Activated naive CD4-positive, alpha-beta T cell (primary cell): ENCODE measurements at regions not wholly inside any gene's neighbourhood (a gene's known extent, or its start where the extent isn't known, plus 50 kb on each side); places are given as distances from the start of the nearest gene placed in this dataset.
"Not testable (repeated sequence)": the region's sequence is repeated elsewhere in the genome, so short reads cannot be mapped to it uniquely, and the experiment has no call there.

ENCODE experiments used
- DNase-seq, 4 experiments: peaks; one replicate each; lab custom pipeline; 2025; lab: John Stamatoyannopoulos, UW

DNA sequence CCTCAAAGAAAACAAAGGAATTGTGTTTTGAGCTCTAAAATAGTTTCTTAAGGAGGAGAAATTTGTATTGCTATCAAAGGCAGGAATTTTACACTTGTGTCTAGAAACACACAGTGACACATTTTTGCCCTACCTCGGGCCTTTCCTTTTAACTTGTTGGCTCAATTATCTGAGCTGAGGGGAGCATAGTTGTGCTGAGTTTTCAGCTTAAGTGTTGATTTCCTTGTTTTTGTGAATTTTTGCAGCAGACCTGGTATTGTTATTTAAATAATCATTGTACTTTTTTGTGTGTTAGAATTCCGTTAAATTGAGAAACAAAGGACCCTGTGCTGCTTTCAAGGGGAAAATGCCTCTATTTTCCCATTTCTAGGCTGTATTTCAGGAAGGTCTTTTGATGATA lies 249.7 kb downstream of the CD83 start:
- DNase-seq: no peak

DNA sequence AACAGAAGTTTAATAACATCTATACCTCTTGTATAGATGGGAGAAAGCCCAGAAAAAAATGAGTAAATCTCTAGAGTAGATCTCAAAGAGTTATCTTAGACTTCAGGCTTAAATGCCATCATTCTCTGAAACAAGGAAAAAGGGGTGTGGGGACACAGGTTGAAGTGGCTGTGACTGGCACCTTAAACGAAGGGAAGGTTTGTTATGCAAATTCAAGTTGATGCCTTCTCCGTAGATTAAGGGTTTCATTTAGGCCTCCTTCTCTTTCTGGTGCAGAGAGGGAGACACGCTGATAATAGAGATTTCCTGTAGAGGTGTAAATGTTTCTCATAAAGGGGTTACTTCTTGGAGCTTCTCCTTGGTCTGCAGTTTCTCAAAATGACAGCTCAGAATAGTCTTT lies 252.1 kb downstream of the CD83 start:
- DNase-seq: no peak

DNA sequence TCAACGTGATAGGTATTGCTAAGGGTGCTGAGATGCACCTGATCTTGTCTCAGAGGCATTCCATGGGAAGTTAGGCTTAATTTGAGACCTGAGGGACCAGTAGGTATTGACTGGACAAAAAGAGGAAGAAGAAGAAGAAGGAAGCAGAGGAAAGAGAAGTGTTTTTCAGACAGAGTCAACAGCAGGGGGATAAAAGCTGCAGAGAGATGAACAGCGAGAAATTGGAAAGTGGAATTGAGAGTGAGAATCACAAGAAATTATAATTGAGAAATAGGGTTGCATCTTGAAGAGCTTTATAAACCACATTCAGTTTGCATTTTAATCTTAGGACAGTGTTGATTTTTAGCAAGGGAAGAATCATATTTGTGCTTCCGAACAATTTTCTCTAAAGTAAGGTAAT lies 254.0 kb downstream of the CD83 start:
- no peak for DNase-seq

DNA sequence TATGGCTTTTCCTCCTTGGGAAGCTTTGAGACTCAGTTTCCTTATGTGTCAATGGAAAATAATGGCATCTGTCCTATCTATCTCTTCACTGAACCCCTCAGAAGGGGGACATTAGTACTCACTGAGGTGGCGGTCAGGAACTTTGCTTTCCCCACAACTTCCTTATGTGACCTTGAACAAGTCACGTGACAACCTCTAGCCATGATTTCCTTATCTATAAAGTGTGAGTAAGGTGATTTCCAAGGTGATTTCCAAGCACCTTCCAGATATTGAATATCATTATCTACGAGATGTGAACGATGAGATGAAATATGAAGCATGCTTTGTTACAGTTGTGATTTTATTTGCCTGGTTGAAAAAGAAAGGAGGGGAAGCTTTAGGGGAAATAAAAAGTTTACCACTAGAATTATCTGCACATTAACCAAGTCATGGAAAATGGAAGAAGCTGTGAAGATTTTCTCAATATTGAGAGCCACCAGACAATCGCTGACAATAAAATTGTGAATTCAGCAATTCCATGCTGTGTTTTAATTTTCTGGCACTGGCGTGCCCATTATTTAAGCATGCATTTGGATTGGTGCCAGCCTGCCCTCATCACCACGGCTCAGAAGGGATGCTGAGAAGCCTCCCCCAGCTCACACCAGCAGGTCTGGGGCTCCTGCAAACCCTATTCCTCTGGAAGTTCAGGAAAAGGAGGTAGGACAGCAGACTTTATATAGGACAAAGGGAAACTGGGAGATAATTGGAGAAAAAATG lies 255.3 kb downstream of the CD83 start:
- DNase-seq: no peak

DNA sequence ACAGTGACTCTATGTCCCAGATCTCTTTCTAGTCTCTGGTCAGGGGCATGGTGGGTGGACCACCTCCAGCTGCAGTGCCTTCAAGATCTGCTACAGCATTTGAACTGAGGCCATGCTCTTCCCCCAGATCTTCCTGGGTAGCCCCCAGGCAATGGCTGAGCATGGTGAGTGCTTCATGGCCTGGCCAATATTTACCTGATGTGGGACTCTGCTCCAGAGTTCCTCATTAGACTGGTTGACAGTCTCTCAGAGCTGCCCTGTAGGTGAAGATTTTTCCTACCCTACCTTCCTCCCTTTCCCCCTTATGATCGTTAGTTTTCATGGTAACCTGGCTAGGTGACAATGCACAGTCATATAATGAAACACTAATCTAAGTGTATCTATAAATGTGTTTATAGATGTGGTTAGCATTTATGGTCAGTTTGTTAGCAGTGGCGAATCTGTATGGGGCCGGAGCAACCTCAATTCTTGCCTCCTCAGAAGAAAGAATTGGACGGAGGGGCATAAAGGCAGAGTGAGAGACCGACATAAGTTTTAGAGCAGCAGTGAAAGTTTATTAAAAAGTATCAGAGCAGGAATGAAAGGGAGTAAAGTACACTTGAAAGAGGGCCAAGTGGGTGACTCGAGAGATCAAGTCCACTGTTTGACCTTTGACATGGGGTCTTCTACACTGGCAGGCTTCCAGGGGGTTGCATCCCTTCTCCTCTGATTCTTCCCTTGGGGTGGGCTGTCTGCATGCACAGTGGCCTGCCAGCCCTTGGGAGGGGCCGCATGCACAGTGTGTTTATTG lies 256.3 kb downstream of the CD83 start:
- DNase-seq: no peak

DNA sequence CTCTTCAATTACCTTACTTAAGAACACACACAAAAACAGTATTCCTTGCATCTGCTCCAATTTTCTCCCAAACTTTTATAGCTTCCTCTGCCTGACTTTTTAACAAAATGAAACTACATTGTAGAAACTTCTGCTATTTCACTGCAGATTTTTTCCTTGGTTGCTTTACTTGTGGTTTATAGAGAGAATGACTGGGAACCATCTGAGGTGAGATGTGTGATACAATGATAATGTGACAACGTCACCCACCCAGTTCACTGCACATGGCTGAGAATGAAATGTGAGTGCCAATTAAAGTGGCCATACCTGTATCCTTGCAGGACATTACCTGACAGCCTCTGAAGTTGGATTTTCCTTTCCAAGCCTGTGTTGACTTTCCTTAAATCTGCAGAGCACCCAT lies 258.4 kb downstream of the CD83 start:
- DNase-seq: no peak

DNA sequence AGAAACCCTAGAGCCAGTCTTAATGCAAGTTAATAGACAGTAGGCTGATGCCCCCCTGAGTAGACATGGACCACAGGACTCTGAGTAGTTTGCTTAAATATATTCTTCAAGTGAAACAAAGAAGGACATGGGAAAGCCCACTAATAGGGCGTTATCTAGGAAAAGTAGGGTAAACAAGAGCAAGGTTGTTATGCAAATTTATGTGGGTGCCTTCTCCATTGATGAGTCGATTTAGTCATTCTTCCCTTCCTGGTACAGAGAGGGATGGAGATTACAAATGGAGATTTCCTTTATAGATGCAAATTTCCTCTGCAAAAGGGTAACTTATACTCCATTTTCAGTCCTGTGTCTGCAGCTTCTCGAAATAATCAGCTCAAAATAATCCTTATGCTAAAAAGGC lies 262.0 kb downstream of the CD83 start:
- no peak for DNase-seq

DNA sequence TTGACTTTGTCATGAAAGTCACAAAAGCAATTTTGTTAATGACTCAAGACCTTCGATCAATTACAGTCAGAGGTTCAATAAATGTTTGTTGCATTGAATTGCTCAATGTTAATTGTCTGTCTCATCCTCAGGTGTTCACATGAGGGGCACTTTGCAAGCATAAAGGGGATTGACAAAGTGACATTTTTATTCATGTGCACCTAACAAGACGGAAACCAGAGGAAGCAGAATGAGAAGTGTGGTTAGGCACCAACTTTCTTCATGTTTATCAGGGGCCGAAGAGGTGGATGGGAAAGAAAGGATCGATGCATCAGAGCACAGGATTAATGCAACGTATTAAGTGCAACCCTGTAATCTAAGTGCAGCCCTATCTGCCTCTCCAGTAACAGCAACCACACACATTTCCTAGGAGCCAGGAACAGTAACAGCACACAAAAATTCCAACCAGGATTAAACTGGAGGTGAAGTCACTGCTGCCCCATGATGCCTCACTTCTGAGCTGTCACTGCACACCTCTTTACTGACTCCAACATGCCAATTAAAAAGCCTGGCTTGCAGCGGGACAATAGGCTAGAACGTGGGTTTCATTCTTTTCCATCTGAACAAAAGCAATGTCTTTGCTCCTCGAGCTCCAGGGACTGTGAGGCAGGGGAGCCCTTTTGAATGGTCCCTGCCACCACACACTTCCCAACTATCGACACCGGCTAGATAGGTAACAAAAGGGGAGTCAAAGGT lies 262.7 kb downstream of the CD83 start:
- DNase-seq: no peak

DNA sequence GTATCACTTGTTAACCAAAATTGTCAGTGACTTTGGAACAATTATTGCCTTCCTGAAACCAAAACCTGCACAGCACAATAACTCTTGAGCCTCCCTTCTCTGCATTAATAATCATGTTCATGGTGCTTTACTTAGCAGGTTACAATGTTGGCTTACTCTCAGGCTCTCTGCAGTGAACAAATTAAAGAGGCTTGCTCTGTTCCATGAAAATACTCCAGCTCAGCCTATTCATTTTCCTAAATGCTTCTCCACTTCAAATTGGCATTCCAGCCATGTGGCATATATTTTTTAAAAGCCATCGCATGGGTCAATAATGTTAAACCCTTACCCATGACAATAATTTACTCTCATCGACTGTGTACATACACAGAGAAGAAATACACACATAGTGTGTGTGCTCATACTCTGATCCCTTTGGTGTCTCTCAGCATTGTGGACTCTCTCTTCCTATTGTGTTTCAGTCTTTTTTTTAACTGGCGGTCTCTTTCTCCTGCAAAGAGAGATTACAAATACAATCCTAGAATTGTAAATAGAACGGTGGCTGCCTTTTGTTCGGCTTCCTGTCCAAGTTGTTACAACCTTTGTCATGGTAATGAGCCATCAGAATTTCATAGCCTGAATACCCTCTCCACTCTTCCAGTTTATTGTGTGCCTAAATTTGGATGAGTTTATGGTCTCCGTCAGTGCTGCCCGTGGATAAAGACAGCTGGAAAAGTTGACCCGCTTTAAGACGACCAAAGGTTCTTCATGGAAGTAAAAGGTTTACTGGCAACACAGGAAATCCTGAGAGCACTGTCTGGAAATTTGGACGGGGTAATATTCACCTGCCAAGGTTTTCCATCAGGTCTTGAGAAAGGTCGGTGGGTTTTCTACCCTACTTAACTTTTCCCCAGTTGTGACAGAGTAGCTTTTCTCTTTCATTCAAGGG lies 263.6 kb downstream of the CD83 start:
- no peak for DNase-seq

DNA sequence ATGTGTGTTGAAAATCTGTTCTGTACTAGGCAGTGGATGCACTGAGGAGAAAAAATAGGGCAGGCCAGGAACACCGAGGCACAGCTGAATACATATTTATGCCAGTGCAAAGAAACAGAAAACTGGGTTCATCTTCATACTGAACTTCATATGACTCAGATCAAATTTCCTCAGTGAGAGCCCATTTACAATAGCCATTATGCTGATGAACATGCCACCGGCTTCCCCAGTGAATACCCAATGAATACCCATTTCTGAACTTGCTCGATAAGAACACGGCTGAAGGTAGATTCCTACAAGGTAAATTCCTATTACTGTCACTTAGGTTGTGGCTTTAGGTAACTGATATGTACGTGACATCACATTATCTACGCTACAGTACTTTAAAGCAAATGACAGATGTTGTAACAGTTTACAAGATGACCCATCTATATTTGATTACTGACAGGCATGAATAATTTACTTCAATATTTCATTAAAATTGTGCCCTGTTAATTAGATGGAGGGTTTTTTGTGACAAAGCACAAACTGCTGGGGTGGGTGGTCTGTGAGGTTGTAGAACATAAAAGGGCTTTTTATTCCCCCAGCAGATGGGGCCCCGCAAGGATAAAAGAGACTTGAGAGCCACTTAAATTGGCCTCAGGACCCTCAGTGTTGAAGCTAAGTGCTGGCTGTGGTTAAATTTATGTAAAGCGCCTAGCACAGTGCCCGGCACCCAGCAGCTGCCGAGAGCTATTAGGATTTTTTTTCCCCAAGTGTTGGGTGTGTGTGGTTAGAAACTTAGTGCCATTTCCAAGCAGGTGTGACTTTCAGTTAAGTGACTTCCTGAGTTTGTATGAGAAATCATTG lies 264.5 kb downstream of the CD83 start:
- DNase-seq: no peak

DNA sequence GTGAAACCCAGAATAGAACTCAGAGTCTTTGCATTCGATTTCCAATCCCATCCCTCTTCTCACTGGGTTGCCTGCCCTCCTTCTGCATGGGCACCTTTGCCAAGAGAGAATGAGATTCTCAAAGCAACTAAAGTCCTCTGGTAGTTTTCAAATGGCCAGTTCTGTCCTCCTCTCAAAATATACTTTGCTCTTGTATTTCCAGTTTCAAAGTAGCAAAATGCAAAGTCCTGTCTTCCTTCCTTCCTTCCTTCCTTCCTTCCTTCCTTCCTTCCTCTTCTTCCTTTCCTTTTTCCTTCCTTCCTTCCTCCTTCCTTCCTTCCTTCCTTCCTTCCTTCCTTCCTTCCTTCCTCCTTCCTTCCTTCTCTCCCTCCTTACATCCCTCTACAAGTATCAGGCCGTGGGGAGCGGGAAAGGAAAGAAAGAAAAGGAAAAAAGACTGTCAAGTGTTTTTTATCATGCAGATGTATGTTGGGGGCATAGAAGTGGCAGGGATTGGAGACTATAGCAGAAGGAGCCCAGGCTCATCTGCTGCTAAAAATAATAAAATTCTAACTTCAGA lies 265.2 kb downstream of the CD83 start:
- DNase-seq: no peak

DNA sequence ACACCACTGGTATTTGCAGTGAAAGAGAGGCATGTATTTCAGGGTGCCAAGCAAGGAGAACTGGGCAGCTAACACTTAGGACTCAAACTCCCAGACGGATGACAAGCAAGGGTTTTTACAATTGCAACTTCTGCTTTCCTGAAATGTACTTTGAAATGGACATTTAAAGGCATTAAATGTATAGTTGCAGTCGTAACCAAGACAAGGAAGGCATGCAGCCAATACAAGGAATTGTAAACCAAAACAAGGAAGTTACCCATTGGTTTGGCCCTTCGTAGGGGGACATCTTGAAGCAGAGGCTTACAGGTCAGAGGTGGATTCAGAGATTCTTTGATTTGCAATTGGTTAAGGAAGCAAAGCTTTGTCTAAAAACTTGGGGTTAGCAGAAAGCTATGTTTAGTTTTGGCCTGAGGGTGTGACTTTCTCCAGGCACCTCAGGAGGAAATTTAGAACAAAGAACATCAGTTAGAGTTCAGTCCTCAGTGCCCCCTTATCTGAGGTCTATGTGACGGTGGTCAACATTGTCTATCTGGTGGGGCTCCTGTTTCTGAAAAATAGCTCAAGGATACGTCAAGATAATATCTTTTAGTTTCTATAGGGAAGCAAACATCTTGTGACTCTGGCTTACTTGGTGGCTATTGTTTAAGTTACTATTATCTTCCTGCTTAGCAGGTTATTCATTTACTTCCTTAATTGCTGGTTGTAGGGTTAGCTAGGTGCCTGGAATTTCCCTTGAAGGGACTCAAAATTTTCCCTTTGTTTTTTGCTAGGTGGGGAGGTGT lies 266.0 kb downstream of the CD83 start:
- DNase-seq: no peak

DNA sequence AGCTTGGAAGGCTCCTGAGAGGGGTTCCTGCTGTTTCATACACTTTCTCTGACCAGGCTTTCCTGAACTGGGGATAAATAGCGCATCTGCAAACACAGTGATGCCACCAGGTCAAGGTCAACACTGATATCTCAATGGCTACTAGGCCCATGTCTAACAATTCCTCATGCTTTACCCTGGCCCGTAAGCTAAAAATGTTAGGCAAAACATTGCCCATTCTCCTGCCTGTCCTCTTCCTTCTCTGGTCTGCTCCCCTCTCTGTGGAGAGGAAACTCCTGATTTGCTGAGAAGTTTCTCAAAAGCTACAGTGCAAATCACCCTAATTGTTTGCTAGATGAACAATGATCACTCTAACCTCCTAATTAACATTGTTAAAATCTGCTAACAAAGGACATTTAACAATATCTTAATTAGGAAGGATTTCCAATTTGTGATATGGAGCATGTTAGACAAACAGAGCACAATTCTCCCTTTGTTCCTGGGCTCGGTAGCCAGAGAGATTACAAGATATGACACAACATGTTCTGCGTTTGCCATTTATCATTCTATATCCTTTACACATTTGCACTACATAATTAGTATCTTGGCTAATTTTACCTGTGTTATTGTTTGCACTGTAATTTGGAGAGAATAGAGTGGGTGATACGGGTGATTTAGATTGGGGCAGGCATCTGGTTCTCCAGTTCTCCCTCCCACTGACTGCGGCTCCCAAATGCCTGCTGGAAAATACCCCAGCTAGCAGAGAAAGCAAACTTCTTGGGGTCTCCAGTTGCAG lies 266.8 kb downstream of the CD83 start:
- no peak for DNase-seq

DNA sequence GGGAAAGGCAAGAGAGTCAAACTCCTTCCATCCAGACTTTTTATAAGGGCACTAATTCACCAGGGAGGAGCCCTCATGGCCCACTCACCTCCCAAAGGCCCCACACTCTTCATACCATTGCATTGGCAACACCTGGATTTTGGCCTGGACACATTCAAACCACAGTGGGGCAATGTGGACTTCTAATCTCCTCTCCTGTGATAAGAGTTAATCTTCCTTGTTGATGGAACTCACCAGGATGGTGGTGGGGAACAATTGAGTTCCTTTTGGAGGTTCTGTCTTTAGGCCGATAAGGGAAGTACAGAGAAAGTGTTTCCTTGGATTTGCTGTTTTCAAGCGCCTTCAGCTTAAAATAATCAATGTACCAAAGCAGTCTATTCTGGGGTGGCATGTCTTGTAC lies 268.7 kb downstream of the CD83 start:
- no peak for DNase-seq

DNA sequence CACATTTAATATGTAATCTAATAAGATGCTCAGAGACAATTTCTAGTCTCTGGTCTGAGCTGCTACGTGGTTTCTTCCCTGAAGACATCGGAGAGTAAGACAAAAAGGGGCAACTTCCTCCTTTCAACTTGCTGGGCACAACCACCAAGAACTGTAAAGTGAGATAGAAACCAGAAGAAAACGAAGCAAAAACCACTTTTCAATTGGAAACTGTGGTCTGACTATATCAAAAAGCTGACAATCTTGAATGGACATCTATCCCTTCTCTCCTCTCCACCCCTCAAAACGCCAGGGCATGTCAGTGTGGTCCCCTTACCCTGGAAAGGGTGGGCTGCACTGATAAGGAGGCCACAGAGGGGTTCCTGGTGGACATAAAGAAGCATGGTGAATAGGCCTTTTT lies 269.1 kb downstream of the CD83 start:
- no peak for DNase-seq

DNA sequence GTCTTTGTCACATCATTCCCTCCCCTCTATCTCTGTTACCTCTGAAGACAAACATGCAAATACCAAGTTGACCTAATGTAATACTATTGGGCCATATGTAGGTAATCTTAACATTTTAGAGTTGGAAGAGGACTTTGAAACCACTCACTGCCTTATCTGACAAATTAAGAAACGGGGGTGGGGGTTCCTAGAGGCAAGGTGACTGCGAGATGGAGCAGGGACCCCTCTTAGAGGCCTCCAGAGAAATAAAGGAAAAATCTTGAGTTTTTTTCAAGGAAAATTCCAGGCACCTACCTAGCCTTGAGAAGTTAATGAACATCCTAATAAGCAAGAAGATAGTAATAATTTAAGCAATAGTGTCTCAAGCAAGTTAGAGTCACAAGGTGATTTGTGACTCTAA lies 270.8 kb downstream of the CD83 start:
- DNase-seq: no peak

DNA sequence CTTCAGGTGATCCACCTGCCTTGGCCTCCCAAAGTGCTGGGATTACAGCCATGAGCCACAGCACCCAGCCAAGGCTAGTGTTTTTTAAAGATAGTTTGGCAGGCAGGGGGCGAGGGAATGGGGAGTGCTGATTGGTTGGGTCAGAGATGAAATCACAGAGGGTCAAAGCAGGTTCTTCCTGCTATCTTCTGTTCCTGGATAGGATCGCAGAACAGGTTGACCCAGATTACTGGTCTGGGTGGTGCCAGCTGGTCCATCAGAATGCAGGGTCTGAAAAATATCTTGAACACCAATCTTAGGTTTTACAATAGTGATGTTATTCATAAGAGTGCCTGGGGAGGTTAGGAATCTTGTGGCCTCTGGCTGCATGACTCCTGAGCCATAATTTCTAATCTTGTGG lies 272.2 kb downstream of the CD83 start:
- not testable (repeated sequence) for DNase-seq

DNA sequence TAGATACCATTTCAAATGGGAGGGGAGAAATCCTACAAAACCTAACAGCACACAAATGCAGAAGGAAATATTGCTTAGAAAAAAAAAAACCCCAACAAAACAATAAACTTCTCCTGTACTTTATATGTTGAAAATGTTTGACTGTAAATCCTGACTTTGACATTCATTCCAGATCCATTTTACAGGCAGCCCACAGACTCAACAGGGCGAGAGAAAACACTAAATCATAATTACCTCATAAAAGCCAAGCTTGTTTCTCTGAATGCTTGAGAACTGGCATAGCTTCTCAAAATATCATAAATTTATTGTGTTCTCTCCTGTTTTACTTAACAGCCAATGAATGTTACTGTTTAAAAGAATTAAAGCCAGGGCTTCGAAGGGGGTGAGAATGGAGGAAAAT lies 273.2 kb downstream of the CD83 start:
- no peak for DNase-seq

DNA sequence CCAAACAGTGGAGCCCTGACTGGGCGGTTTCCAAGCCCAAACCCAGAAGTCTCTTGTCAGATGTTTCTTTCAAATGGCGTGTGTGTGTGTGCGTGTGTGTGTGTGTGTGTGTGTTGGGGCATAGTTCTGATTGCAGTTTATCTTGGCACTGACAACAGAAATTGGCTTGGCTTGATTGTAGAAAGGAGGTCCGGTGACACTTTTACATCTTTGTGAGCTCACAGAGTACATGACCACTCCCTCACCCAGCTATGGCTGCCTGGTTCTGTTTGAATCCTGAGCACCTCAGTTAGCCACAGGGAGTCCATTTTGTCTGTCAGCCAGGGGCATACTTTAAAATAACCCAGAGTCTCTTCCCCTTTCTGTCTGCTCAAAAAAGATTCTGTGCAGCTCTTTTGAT lies 276.3 kb downstream of the CD83 start:
- DNase-seq: no peak
